PFSK-1 (cell line): ENCODE measurements at regions not wholly inside any gene's neighbourhood (a gene's known extent, or its start where the extent isn't known, plus 50 kb on each side); places are given as distances from the start of the nearest gene placed in this dataset.

ENCODE experiments used
- POLR2AphosphoS5 ChIP-seq: IDR thresholded peaks from 2 replicates; pipeline ENCODE4 v1.6.1; 2012; ENCODE audit warnings: low read depth, mild to moderate bottlenecking, control low read depth, low read length, moderate library complexity
- SIN3A ChIP-seq: IDR thresholded peaks from 2 replicates; pipeline ENCODE4 v1.6.1; 2012; ENCODE audit warnings: mild to moderate bottlenecking, low read length, moderate library complexity, borderline replicate concordance; ENCODE audit not compliant: insufficient read depth
- TF ChIP-seq, protein P1 (sequence below), 2 experiments: IDR thresholded peaks; 2 replicates each; pipeline versions ENCODE4 v1.6.1 to v1.8.0; 2011 to 2012; ENCODE audit warnings: low read depth in 2 of 2, low read length in 2 of 2, control low read depth in 1 of 2, inconsistent platforms in 1 of 2, mild to moderate bottlenecking in 1 of 2, moderate library complexity in 1 of 2; ENCODE audit not compliant: insufficient read depth in 1 of 2

GRCh38 chr10:121296881-121297585 is 301.2 kb downstream of the FGFR2 start:
- TF ChIP-seq, protein P1, sequence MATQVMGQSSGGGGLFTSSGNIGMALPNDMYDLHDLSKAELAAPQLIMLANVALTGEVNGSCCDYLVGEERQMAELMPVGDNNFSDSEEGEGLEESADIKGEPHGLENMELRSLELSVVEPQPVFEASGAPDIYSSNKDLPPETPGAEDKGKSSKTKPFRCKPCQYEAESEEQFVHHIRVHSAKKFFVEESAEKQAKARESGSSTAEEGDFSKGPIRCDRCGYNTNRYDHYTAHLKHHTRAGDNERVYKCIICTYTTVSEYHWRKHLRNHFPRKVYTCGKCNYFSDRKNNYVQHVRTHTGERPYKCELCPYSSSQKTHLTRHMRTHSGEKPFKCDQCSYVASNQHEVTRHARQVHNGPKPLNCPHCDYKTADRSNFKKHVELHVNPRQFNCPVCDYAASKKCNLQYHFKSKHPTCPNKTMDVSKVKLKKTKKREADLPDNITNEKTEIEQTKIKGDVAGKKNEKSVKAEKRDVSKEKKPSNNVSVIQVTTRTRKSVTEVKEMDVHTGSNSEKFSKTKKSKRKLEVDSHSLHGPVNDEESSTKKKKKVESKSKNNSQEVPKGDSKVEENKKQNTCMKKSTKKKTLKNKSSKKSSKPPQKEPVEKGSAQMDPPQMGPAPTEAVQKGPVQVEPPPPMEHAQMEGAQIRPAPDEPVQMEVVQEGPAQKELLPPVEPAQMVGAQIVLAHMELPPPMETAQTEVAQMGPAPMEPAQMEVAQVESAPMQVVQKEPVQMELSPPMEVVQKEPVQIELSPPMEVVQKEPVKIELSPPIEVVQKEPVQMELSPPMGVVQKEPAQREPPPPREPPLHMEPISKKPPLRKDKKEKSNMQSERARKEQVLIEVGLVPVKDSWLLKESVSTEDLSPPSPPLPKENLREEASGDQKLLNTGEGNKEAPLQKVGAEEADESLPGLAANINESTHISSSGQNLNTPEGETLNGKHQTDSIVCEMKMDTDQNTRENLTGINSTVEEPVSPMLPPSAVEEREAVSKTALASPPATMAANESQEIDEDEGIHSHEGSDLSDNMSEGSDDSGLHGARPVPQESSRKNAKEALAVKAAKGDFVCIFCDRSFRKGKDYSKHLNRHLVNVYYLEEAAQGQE (IDR thresholded peaks at IDR 0.05; ENCODE audit: insufficient read depth in 1 of 2, low read depth in 2 of 2, low read length in 2 of 2) = no peak
- no peak for TF ChIP-seq POLR2AphosphoS5
- TF ChIP-seq SIN3A = no peak
